ENCODE measurements at regions not wholly inside any gene's neighbourhood (a gene's known extent, or its start where the extent isn't known, plus 50 kb on each side); places are given as distances from the start of the nearest gene placed in this dataset.

DNA sequence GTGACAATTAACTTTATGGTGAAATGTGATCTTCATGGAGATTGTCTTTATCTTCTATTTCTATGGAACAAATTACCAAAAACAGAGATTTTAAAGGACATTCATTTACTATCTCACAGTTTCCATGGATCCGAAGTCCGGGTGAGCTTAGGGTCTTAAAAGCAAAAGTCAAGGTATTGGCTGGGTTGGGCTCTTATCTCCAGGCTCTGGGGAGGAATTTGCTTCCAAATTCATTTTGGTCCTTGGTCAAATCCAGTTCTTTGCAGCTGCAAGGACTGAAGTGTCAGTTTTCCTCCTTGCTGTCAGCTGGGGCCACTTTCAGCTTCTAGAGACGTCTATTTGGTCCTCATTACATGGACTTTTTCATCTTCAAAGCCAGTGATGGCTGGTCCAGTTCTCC lies 395.8 kb upstream of the MAF start:
- POLR2A ChIA-PET, result no interaction called here
- no peak overlapping the region for H3K4me3 ChIP-seq (ENCODE audit: low read depth, low read length)
- TF ChIP-seq, protein P1, sequence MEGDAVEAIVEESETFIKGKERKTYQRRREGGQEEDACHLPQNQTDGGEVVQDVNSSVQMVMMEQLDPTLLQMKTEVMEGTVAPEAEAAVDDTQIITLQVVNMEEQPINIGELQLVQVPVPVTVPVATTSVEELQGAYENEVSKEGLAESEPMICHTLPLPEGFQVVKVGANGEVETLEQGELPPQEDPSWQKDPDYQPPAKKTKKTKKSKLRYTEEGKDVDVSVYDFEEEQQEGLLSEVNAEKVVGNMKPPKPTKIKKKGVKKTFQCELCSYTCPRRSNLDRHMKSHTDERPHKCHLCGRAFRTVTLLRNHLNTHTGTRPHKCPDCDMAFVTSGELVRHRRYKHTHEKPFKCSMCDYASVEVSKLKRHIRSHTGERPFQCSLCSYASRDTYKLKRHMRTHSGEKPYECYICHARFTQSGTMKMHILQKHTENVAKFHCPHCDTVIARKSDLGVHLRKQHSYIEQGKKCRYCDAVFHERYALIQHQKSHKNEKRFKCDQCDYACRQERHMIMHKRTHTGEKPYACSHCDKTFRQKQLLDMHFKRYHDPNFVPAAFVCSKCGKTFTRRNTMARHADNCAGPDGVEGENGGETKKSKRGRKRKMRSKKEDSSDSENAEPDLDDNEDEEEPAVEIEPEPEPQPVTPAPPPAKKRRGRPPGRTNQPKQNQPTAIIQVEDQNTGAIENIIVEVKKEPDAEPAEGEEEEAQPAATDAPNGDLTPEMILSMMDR (IDR thresholded peaks at IDR 0.05; ENCODE audit: insufficient read depth, low read length, missing control alignments), result no peak
- CTCF ChIA-PET, result interaction anchor here (1.0 to 7.2 kb wide), 6 partner anchors 9 to 372 kb away, joined by 3 to 70 read pairs (median 4); no protein-coding TSS in a partner anchor
- DNase-seq (ENCODE audit: low read depth, low spot score), result no peak

DNA sequence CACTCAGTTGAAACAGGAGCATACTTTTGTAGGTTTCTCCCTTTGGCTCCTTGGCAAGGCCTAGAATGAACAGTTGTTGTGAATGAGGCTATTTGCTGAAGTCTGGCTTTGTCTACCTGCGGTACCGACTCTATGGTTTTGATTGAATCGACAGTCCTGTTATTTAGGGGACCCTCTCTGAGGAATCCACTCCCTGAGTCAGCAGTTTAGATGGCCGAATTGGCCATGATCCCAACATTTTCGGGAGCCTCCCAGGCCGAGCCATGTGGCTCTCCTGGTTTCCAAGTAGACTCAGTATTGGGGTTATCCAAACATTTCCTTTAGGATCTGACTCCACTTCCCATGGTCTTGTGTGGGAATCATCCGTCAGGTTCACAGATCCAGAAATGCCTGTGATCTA lies 394.8 kb upstream of the MAF start:
- TF ChIP-seq, protein P1 (IDR thresholded peaks at IDR 0.05; ENCODE audit: insufficient read depth, low read length, missing control alignments), result no peak
- H3K4me3 ChIP-seq (ENCODE audit: low read depth, low read length), result no peak overlapping the region
- no peak for DNase-seq (ENCODE audit: low read depth, low spot score)
- POLR2A ChIA-PET, result no interaction called here
- CTCF ChIA-PET, result interaction anchor here (7.2 kb wide), 1 partner anchor 373 kb away, joined by 70 read pairs; no protein-coding TSS in a partner anchor

DNA sequence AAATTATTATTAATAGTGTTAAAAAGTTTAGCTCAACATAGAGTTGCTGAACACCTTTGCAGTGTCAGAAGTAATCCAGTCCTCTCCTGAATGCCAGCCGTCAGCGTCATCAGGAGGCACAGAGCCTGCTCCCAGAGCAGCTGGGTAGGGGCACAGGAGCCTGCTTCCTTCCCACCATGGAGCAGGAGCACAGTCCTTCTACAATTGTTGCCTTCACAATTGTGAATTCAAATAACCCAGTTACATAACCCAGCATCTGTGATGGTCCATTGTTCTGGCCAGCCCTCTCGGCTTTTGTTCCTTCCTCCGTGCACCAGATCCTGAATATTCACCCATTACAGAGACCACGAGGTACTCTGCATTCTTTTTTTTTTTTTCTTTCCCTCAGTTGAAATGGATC lies 393.9 kb upstream of the MAF start:
- TF ChIP-seq, protein P1 (IDR thresholded peaks at IDR 0.05; ENCODE audit: insufficient read depth, low read length, missing control alignments), result no peak
- DNase-seq (ENCODE audit: low read depth, low spot score), result no peak
- H3K4me3 ChIP-seq (ENCODE audit: low read depth, low read length), result no peak overlapping the region
- ChIA-PET CTCF (interaction anchor here (0.6 to 7.2 kb wide), 2 partner anchors 8 to 374 kb away, joined by 3 to 70 read pairs; no protein-coding TSS in a partner anchor), POLR2A (no interaction called here)

DNA sequence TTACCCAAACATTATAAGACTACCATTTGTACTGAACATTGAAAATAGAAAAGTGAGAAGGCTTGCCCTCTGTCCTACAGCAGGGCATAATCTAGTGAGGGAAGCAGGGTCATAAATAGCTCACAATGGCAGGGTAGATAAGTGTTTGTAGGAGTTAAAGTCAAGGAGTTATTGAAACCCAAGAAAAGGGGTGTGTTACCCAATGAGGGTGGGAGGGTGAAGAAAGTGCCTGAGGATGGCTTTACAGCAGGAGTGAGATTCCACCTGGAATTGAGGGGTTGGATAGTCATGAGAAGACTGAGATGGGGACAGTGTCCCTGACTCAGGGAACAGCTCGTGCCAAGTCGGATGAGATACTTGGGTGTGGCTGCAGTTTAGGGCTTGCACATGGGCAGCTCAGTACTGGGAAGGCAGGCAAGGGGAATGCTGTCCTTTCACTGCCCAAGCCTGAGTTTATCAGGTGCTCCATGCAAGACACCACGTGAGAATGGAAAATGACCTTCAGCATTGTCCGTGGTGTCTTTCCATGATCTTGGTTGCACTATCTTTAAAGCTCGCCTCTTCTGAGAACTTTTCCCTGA lies 393.2 kb upstream of the MAF start:
- TF ChIP-seq, protein P1 (IDR thresholded peaks at IDR 0.05; ENCODE audit: insufficient read depth, low read length, missing control alignments), result no peak
- POLR2A ChIA-PET, result interaction anchor here (0.5 kb wide), 1 partner anchor 280 kb away, joined by 3 read pairs; no protein-coding TSS in a partner anchor
- CTCF ChIA-PET, result interaction anchor here (0.7 kb wide), 1 partner anchor 384 kb away, joined by 3 read pairs; no protein-coding TSS in a partner anchor

DNA sequence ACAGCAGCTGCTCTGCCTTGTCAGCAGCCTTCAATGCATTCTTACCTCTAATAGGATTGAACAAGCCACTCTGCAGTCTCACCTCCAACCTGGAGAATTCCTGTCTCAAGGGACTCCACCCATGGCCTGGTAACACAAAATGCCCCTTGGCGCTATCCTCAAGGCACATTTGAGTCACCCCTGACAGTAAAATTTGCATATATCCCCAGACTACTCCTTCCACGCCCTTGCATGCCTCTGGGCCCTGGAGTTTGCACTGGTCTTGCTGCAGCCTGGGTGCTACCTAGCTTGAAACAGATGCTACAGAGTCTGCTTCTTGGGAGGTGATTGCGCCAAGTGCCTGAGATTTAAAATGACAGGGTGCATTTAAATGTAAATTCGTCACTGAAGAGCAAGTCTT lies 391.4 kb upstream of the MAF start:
- ChIA-PET CTCF (interaction anchor here (1.7 kb wide), 1 partner anchor 92 kb away, joined by 5 read pairs; no protein-coding TSS in a partner anchor), POLR2A (no interaction called here)
- no peak for DNase-seq (ENCODE audit: low read depth, low spot score)
- TF ChIP-seq, protein P1 (IDR thresholded peaks at IDR 0.05; ENCODE audit: insufficient read depth, low read length, missing control alignments), result no peak
- H3K4me3 ChIP-seq (ENCODE audit: low read depth, low read length), result no peak overlapping the region

More for the DNA sequence above, 393.2 kb upstream of the MAF start:
- no peak overlapping the region for H3K4me3 ChIP-seq (ENCODE audit: low read depth, low read length)
- no peak for DNase-seq (ENCODE audit: low read depth, low spot score)

DNA sequence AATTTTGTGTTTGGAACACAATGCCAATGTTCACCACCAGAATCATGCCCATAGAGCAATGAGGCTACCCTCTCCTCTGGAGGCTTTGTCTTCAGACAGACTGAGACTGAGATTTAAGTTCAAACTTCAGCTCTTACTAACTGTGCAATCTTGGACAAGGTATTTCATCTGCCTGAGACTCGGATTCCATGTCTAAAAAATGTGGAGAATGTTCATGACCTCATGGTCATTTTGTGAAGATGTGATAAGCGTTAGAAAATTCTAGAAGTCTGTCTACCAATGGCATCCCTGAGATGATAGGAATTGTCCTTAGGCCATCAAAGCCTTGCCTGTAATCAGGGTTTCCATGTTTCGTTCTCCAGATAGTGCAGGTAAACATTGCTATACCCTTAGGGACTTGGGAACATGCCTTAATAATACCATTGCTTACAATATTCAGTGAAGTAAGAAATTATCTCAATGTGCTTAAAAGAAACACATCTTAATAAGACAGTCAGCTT lies 388.2 kb upstream of the MAF start:
- ChIA-PET CTCF (interaction anchor here (1.1 to 2.5 kb wide), 2 partner anchors 9 kb away, joined by 3 to 8 read pairs; no protein-coding TSS in a partner anchor), POLR2A (no interaction called here)
- TF ChIP-seq, protein P1 (IDR thresholded peaks at IDR 0.05; ENCODE audit: insufficient read depth, low read length, missing control alignments), result no peak
- H3K4me3 ChIP-seq (ENCODE audit: low read depth, low read length), result no peak overlapping the region
- no peak for DNase-seq (ENCODE audit: low read depth, low spot score)

All from AG04449 (cell line).